ENCODE measurements at regions not wholly inside any gene's neighbourhood (a gene's known extent, or its start where the extent isn't known, plus 50 kb on each side); places are given as distances from the start of the nearest gene placed in this dataset.

DNA sequence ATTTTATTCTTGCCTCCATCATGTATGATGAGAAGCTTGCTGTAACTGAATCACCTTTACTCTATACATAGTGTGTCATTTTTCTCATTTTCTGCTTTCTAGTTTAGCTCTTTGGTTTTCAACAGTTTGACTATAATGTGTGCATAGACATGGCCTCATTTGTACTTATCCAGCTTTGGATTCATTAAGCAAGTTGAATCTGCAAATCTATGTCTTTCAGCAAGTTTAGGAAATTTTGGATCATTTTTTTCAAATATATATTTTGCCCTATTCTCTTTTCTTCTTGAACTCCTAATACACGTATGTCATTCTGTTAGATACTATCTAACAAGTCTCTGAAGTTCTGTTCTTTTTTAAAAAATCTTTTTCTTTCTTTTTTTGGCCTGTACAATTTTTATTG, 57.8 kb downstream of the PRLHR start:
- DNase-seq (ENCODE audit: low read depth in 4 of 4, low spot score in 3 of 4): no peak

DNA sequence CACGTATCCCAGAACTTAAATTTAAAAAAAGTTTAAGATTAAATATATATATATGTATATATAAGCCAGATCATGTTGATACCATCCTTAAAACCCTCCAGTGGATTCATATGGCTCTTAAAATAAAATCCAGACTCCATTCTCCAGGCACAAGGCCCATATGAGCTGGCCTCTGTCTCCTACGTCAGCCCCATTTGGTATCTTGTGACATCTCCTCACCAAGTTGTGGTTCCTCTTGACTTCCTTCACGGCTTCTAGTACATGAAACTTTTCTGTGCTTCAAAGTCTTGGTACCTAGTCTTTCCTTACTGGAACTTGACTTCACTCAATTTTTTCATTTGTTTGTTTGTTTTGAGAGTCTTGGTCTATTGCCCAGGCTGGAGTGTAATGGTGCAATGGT, 61.3 kb downstream of the PRLHR start:
- DNase-seq (ENCODE audit: low read depth in 4 of 4, low spot score in 3 of 4): no peak

DNA sequence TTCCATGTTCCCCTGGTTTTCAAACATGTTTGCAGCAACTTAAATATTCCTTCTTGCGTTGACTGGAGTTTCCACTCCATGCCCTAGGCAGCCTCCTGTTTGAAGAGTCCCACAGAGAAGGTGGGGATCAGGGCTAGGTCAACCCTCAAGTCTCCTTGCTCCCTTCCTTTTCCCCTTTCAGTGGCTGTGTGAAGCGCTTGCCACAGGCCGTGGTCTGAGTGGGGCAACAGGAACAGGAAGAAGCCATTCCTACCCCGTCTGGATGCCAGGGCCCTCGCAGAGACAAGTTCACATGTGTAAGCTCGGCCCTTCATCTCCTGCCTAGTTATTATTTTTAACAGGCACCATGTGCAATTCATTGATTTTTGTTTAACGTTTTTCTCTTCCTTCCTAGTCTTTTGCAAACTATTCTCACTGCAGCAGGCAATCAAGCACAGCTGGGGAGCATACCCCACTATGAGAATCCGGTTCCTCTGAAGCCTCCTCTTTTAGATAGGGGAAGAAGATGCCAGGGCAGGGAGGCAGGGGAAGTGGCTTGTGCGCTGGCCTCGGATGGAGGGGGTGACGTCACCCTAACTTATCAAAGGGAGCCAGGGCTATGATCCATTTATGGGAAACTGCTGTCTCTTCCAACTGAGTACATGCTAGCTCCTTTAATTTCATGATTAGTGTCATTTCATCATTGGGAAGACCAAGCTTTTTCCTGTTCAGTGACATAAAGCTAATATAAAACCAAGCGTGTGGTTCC, 64.2 kb downstream of the PRLHR start:
- DNase-seq (ENCODE audit: low read depth in 4 of 4, low spot score in 3 of 4): no peak

- no peak for DNase-seq (ENCODE audit: low read depth in 4 of 4, low spot score in 3 of 4)
Observed at GRCh38 chr10:118528426-118528825, 67.0 kb downstream of the PRLHR start.

DNA sequence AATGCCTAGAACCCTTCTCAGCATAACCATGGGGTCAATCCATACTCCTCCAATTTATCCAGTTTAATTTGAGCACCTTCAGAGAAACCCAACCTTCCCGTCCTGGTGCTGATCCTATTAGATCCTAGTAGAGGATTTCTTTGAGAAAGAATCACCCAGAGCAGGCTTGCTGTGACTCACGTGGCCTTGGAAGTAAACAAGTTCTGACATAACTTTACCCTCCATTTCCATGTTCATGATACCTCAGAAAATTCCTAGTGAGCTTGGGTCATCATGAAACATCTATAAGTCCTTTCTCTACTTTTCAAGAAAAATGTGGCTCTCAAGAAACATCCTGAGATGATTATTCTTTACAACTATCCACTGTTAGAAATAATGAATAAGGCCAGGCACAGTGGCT, 71.7 kb downstream of the PRLHR start:
- DNase-seq (ENCODE audit: low read depth in 4 of 4, low spot score in 3 of 4): no peak

DNA sequence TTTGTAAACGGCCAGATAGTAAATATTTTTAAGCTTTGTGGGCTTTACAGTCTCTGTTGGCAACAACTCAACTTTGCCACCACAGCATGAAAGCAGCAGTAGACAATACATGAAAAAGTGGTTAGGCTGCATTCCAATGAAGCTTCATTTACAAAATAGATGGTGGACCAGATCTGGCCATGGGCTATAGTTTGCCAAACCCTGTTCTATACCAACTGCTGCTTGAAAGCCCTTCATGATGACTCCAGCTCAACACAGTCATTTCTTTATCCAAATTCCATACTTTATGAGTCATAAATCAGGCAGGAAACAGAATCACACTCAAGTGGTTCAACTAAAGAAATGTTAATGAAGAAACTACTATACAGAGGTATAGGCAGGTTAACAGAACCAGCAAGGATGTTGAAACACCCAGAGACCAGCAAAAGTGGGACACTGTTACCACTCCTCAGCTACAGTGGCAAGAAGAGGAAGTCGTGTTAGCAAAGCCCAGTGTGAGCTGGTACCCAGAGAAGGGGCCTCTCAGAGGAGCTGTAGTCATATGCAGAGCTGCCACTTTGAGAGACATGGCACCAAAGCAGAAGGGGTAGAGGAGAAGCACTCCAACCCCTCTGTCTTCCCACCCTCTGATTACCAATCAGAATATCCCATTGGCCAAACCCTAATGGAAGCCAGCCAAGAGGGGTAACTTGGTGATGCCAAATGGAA, 72.5 kb downstream of the PRLHR start:
- no peak for DNase-seq (ENCODE audit: low read depth in 4 of 4, low spot score in 3 of 4)

DNA sequence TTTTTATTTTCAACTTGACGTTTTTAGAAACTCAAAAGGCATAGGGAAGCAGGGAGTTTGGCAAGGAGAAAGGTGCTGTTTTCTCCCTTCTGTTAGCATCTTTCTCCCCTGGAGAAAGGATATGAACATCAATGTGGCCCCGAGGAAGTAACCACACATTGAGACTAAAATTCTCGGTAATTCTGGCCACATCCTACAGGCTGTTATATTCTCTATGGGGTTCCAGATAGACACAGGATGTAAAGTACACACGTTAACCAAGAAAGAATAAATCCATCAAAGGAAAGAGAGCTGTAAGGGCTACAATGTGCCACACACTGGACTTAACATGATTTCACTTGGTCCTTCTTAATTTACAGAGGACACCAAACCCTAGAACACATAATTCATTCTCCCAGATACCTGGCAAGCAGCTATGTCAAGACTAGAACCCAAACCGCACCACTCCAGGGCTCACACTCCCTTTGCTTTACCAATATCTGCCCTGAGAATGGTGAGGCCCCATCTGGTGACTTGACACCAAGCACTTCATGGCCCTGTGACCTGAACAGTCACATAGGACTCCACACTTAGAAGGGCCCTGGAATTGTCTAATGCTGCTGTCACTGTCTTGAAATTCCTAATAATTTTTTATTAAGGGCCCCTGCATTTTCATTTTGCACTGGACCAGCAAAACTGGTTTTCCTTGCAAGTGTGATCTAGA, 73.9 kb downstream of the PRLHR start:
- DNase-seq (ENCODE audit: low read depth in 4 of 4, low spot score in 3 of 4): no peak

- DNase-seq (ENCODE audit: low read depth in 4 of 4, low spot score in 3 of 4): no peak
Observed at GRCh38 chr10:118520116-118520742, 75.2 kb downstream of the PRLHR start.

GRCh38 chr10:118518095-118518494, 77.4 kb downstream of the PRLHR start:
- no peak for DNase-seq (ENCODE audit: low read depth in 4 of 4, low spot score in 3 of 4)

DNA sequence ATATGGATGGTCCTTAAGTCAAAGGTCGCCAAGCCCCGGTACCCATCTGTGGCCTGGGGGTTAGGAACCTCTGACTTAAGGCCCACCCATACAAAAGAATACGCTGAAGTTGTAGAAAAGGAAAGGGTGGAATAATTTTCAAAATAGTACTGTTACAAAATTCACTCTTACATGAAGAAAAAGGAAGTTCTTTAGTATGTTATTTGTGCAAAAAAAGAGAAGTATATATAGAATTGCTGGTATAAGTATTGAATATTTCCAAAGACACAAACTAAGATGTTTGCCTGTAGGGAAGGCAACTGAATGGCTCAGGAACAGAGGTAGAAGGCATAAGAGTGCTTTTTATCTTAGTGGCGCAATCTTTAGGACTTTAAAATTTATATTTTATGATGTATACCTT, 78.7 kb downstream of the PRLHR start:
- no peak for DNase-seq (ENCODE audit: low read depth in 4 of 4, low spot score in 3 of 4)

GRCh38 chr10:118513174-118513573, 82.3 kb downstream of the PRLHR start:
- DNase-seq (ENCODE audit: low read depth in 4 of 4, low spot score in 3 of 4): no peak

DNA sequence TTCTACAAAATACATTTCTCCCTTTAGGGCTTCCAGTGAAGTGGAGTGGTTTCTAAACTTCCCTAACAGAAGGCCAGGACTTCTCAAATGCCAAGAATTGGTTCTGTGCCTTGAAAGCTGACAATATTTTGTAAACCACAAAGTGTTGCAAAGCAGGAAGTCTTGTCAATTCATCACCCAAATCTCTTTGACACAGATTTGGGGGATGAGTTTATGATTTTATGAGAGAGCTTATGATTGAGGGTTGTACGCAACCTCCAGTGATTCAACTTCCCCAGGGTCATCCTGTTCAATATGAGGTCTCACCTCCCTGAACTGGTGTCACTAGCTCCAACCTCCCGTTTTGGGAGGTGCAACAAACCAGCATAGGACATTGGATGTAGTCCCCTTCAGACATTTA, 83.7 kb downstream of the PRLHR start:
- no peak for DNase-seq (ENCODE audit: low read depth in 4 of 4, low spot score in 3 of 4)

DNA sequence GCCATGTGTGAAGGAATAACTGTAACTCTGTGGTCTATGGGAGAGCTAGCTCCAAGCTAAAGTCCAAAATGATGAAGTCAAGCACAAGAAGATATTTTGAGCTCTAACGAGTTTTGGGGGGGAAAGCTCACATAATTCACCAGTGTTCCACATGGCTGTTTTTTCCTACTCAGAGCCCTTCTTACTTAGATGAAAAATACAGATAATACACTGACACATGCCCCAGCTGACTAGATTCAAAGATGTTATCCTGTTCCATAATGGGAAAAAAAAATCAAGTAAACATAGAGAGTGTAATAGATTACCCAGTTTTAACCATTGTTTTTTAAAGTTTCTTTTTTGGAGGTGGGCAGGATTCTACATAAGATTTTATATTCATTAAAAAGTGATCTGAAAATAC, 86.6 kb downstream of the PRLHR start:
- no peak for DNase-seq (ENCODE audit: low read depth in 4 of 4, low spot score in 3 of 4)

DNA sequence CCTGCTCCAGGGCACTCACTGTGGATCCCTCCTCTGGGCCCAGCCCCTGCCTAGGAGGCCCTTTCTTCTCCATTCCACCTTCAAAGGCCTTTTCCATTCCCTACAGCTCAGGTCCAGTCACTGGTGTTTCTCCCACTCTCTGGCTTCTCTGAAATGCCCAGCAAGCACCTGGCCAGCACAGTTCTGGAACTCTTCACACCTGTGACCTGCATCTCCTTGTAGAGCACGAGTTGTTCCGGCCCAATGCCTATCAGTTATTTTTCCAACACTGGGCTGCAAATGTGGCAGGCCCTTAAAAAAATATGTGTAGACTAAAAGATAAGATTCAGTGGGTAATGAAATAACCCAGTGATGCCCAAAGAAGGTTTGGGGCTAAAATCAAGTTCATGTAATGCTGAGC, 87.1 kb downstream of the PRLHR start:
- no peak for DNase-seq (ENCODE audit: low read depth in 4 of 4, low spot score in 3 of 4)

DNA sequence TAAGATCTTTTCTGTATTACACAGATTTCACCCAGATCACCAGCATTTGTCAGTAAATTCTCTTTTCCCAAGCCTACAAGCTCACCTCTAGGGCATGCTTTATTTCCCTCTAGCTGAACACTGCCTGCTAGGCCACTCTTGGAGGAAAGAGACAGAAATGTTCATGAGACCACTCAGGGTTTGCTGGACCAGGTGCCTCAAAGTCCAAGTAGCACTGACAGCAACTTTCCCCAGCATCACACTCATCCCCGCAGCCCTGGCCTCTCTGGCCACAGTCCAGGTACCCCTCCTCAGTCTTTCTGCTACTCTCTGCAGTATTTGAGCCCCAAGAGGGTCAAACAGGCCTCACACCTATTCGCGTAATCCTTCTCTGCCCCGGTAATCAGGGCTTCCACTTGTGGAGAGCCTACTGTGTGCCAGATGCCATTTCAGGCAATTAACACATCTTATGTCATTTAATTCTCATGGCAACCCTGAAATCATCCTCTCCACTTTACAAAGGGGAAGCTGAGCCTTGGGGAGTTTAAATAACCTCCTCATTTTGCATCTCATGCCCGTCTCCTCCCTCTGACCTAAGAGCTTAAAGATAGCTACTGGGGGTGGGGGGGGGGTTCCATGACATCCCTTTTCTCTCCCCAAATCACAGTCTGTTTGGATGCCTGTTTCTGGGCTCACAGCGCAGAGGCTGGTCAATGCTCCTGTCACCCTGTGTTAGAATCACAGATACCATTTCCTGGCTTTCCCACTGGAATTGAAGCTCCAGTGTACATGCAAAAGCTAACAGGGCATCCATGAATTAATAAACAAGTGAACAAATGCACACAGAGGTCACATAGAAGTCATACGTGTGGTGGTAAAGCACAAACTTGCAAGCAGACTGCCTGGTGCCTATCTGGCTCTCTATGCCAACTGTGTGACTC, 88.5 kb downstream of the PRLHR start:
- DNase-seq (ENCODE audit: low read depth in 4 of 4, low spot score in 3 of 4): no peak

- DNase-seq (ENCODE audit: low read depth in 4 of 4, low spot score in 3 of 4): no peak
Observed at GRCh38 chr10:118505363-118505762, 90.1 kb downstream of the PRLHR start.

DNA sequence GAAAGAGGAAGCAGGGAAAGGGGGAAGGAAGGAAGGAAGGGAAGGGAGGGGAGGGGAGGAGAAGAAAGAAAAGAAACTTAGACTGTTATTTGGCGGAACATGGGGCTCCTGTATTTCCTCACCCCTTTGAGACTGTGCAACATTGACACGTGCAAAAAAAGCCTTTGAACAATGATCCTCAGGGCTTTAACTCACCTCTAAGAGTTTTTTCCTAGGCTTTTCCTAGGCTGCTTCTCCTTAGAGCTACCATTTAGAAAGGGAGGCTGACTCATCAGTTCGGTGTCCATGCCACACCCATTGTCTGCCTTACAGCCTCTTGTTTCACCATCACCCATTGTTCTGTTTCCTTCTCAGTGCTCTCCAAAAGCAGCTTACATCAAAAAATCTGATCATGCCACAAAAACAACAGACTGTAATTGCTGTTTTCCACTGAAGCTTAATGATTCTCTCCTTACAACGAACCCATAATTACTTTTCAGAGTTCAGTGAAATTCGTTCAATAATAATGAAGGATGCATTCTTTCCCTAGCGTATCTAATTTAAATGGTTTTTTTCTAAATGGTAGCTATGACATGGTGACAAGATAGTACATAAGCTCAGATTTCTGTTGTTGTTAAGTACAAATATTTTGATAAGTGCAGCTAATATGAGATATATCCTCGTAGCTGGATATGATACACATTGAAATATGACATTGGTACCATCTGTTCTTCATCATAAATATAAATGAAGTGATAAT, 90.8 kb downstream of the PRLHR start:
- no peak for DNase-seq (ENCODE audit: low read depth in 4 of 4, low spot score in 3 of 4)

GRCh38 chr10:118504044-118504443, 91.4 kb downstream of the PRLHR start:
- DNase-seq (ENCODE audit: low read depth in 4 of 4, low spot score in 3 of 4): no peak

GRCh38 chr10:118503192-118503591, 92.3 kb downstream of the PRLHR start:
- no peak for DNase-seq (ENCODE audit: low read depth in 4 of 4, low spot score in 3 of 4)
